ENCODE measurements at regions not wholly inside any gene's neighbourhood (a gene's known extent, or its start where the extent isn't known, plus 50 kb on each side); places are given as distances from the start of the nearest gene placed in this dataset.
"Not testable (repeated sequence)": the region's sequence is repeated elsewhere in the genome, so short reads cannot be mapped to it uniquely, and the experiment has no call there.

DNA sequence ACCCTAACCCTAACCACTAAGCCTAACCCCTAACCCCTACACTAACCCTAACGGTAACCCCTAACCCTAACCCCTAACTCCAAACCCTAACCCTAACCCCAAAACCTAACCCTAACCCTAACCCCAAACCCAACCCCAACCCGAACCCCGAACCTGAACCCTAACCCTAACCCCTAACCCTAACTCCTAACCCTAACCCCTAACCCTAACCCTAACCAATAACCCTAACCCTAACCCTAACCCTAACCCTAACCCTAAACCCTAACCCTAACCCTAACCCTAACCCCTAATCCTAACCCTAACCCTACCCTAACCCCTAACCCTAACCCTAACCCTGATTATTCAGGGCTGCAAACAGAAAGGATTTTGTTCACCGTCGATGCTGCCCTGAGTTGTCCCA is 144.6 kb upstream of the DUSP22 start:
- DNase-seq (ENCODE audit: low spot score); in situ Hi-C loops (cut with HindIII; ENCODE audit: low sequenced_read_pairs): not testable (repeated sequence)

DNA sequence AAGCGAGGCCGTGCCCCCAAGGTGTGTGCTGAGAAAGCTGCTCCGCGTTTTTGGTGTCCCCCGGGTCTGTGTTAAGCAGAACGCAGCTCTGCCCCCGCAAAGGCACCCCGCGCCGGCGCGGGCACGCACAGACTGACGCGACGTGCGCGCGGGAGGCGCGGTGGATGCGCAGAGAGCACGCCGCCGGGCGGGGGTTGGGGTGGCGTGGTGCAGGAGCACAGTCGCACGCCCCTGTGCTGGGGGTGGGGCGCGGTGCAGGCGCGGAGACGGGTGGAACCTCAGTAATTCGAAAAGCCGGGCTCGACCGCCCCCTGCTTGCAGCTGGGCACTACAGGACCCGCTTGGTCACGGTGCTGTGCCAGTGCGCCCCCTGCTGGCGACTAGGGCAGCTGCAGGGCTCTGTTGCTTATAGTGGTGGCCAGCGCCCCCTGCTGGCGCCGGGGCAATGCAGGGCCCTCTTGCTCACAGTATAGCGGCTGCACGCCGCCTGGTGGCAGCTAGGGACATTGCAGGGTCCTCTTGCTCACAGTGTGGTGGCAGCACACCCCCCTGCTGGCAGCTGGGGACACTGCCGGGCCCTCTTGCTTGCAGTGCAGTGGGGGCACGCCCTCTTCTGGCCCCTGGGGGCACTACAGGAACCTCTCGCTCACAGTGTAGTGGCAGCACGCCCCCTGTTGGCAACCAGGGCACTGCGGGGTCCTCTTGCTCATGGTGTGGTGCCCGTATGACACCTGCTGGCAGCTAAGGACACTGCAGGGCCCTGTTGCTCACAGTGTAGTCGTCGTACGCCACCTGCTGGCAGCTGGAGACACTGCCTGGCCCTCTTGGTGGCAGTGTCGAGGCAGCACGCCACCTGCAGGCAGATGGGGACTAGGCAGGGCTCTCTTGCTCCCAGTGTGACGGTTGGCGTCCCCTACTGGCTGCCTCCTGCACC is 144.0 kb upstream of the DUSP22 start:
- in situ Hi-C loops (cut with HindIII; ENCODE audit: low sequenced_read_pairs): not testable (repeated sequence)
- DNase-seq (ENCODE audit: low spot score): peak; percentile 51

DNA sequence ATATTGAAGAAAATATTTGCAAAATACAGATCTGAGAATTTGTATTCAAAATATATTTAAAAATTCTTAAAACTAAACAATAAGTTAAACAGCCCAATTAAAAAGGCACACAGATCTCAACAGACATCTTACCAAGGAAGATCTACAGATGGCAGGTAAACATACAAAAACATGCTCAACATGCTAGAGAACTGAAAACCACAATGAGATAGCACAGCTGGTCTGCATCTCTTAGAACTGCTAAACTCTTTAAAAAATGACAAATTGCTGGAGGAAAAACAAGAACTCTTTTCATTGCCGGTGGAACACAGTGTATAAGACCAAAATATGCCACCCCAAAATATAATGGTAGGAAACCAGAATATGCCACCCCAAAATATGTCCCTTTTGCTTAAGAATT is 142.1 kb upstream of the DUSP22 start:
- in situ Hi-C loops (cut with HindIII; ENCODE audit: low sequenced_read_pairs): not testable (repeated sequence)

DNA sequence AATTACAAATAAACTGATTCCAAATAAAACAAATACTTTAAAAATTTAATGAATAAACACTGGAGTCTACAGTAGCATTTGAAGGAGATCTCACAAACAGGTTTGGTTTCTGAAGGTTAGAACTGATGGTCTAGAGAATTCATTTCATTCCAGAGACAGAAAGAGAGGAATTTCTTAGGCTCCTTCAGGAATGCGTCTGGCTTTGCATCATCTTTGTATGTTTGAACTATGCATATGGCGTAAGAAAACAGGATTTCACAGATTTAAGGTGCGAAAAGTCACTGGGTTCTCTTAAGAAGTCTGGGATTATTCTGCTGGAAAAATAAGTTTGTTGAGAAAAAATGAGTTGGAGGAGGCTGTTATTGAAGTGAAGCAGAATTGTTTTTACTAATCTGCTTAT is 139.9 kb upstream of the DUSP22 start:
- in situ Hi-C loops (cut with HindIII; ENCODE audit: low sequenced_read_pairs): not testable (repeated sequence)

More for the DNA sequence above, 142.1 kb upstream of the DUSP22 start:
- DNase-seq (ENCODE audit: low spot score): not testable (repeated sequence)

DNA sequence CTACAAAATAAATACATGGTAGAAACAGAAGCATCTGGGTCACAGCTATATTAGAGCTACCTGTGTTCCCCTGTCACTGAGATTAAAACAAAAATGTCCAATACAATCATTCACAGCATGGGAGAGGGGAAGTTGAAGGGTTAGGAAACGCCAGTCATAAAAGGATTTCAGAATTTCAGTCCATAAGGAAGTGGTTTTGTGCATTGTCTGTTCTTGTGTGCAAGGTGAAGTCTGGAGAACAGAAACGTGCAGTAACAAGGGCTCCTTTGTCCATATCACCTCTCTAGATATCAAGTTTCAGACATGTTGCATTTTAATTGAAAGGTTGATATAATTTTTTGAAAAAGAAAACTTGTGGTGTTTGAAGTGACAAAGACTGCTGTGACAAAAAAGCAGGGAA is 139.3 kb upstream of the DUSP22 start:
- DNase-seq (ENCODE audit: low spot score); in situ Hi-C loops (cut with HindIII; ENCODE audit: low sequenced_read_pairs): not testable (repeated sequence)

More for the DNA sequence above, 139.9 kb upstream of the DUSP22 start:
- DNase-seq (ENCODE audit: low spot score): not testable (repeated sequence)

DNA sequence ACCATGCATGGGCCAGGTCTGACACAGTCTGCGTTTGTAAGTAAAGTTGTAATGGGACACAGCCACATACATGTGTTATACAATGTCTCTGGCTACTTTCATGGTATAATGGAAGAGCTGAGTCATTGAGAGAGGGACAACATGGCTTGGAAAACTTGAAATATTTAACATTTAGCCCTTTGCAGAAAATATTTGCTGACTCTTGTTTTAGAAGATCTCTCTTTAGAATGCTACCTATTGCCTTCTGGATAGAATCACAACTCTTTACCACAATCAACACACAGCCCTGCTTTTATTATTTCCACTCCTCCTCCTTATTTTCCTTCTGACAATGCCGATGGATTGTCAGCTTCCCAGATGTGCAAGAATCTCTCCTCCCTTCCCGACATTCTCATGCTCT is 138.4 kb upstream of the DUSP22 start:
- in situ Hi-C loops (cut with HindIII; ENCODE audit: low sequenced_read_pairs); DNase-seq (ENCODE audit: low spot score): not testable (repeated sequence)

DNA sequence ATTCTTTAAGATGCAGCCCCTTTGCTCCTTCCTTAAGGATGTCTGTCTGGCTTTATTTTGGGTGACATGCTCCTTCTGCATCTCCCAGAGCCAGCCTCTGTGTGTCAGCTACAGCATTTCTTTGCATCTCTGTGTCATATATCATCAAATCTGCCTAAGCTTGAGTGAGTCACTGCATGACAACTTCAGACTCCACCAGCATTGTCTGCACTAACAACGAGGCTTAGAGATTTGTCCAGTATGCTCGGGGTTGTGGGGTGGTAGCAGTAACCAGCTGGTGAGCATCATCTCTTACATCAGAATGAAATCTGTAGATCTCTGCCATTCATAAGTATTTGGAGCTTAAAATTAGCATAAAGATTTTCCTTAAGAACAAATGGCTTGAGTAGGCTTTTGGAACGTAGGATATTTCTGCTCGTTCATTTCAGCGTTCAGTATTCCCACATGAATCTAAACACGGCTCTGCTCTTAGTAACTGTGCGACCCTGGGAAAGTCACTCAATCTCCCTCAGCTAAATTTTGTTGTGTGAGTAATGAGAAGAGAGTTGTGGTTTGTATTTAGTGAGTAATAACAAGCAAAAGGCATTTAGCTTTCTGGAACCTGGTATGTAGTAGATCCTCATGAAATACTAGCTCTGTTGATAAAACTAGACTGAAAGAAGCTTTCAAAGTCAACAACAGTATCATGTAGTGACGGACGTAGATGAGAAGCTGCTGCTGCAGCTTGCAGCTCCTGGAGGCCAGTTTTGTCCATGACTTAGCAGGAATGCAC is 137.8 kb upstream of the DUSP22 start:
- DNase-seq (ENCODE audit: low spot score); in situ Hi-C loops (cut with HindIII; ENCODE audit: low sequenced_read_pairs): not testable (repeated sequence)

DNA sequence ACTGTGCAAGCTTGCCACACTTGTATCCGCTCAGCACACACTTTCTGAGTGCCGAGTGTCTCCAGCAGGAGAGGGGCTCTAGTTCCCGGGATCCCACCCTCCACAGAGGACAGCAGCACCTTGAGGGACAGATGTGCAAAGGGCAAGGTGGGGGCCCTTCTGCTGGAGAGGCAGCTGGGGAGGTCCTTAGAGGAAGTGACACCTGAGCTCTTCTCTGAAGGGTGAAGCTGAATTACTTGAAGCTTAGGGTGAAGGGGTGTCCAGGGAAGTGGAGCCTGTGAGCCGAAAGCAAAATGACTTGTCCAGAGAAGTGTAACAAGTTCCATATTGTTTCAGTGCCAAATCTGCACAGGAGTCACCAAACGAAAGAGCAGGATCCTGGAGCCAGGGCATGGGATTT is 136.3 kb upstream of the DUSP22 start:
- DNase-seq (ENCODE audit: low spot score): no peak
- in situ Hi-C loops (cut with HindIII; ENCODE audit: low sequenced_read_pairs): no loop called here

DNA sequence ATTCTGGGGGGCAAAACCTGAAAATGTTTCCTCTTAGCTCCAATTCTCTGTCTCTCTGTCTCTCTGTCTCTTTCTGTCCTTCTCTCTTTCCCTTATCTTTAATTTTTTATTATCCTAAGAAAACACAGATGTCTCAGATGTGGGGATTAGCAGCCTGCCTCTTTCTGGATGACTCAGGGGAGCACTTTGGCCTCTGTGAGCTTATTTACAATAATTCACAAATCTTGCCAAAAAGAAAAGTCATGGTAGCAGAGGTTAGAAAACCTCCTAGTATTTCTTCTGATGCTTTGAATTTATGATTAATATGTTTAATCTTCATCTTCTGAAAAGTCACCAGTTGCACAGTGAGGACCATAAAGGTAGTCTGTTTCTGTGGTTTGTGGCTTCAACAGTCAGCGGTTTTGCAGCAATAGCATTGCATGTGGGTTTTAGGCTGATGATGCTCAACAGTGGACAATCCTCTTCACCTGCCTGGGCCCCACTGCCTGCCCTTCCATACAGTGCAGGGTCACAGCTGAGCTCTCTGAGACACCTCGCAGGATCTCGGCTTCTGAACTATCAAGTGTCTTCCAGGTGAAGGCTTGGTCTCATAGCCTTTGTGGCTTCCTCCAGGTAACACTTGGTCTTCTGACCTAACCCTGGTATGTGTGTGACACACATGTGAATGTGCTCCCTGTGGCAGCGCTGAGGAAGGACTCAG is 135.7 kb upstream of the DUSP22 start:
- DNase-seq (ENCODE audit: low spot score); in situ Hi-C loops (cut with HindIII; ENCODE audit: low sequenced_read_pairs): not testable (repeated sequence)

DNA sequence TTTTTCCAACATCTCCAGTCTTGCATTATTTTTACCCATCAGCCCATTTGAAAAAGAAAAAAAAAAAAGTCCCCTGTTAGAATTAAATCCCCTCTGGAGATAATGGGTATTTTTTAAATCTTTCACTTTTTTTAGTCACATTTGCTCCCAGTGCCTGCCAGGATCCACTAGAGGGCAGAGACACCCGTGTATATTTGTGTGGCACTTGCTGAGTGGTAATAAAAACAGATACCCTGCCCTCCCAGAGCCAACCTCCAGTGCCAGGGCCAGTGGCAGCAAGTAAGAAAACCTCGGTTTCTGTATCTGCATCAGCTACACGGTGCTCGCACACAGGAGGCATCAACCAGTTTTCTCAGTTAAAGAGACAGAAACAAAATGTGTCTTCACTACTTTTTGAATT is 135.1 kb upstream of the DUSP22 start:
- DNase-seq (ENCODE audit: low spot score); in situ Hi-C loops (cut with HindIII; ENCODE audit: low sequenced_read_pairs): not testable (repeated sequence)

DNA sequence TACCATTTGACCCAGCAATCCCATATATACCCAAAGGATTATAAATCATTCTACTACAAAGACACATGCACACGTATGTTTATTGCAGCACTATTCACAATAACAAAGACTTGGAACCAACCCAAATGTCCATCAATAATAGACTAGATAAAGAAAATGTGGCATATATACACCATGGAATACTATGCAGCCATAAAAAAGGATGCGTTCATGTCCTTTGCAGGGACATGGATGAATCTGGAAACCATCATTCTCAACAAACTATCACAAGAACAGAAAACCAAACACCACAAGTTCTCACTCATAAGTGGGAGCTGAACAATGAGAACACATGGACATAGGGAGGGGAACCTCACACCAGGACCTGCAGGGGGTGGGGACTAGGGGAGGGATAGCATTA is 130.6 kb upstream of the DUSP22 start:
- DNase-seq (ENCODE audit: low spot score); in situ Hi-C loops (cut with HindIII; ENCODE audit: low sequenced_read_pairs): not testable (repeated sequence)

DNA sequence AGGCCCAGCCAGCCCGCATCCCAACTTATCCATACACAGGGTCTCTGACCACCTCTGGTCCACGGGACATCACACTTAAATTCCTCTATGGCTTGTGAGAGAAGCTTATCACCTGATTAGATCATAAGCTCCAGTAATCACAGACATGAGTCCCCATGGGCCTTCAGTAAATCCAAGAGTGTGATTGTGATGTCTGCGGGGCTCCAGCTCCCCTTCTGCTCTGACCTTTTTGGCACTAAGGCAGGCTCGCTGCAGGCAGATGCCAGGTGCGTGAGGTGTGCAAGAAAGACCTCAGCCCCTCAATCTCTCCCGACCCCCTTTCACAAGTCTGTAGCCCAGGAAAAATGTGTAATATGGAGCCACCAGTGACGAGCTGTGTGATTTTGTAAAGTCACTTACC is 127.6 kb upstream of the DUSP22 start:
- in situ Hi-C loops (cut with HindIII; ENCODE audit: low sequenced_read_pairs): no loop called here
- no peak for DNase-seq (ENCODE audit: low spot score)

DNA sequence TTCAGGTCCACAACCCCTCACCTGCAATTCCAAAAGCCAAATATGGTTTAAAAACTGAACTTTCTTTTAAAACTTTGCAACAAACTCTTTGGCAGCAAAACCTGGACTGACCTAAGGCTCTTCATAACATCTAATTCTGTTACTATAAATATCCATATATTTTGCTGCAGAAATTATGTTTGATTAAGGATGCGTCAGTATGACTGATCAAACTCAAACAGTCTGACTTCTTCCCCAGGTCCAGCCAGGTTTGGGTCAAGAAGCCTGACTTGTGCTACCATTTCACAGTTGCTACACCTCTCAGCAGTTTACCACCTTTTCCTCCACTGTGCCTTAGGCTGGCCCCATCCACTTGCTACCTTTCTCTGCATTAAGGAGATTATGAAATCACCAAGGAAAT is 127.0 kb upstream of the DUSP22 start:
- DNase-seq (ENCODE audit: low spot score): no peak
- in situ Hi-C loops (cut with HindIII; ENCODE audit: low sequenced_read_pairs): no loop called here

DNA sequence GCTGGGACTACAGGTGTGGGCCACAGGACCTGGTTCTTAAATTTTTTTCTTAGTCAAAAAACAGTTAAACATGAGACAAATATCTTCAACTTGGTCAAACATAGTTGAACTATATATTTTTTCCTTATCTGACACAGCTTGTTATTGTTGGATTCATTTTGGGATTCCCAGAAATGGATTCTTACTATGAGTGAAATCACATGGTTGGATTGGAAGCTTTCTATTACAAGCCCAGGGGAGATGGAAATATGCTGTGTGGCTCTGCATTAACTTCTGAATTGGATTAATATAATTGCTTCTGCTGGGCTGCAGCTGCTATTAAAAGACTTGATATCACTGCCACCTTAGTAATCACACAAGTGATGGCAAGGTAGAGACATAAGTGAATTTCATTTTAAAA is 126.4 kb upstream of the DUSP22 start:
- in situ Hi-C loops (cut with HindIII; ENCODE audit: low sequenced_read_pairs): no loop called here
- no peak for DNase-seq (ENCODE audit: low spot score)

DNA sequence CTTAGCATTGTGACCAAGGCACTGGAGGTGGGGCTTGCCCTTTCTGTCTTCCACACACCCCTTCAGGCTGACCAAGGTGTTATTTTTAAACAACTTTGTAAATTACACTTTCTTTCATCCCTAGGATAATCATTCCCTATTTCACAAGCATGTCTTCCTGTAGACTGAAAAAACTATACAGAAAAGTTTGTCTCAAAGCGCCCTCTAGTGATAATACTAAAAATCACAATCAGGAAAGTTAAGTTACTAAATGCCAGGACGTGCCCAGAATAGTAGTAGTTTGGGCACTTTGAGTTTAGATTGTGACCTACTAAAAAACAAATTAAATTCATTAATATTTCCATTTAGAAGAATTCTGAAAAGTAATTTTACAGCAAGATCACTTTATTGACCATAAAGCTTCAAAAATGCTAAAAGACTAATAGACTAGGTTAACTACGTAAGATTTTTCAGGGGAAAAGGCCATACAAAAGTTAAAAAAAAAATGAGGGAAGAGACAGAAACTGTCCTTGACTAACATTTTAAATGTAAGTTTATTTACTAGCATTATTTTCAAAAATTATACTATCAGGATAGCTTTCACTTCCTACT is 123.3 kb upstream of the DUSP22 start:
- in situ Hi-C loops (cut with HindIII; ENCODE audit: low sequenced_read_pairs): no loop called here
- peak; percentile 68 for DNase-seq (ENCODE audit: low spot score)

DNA sequence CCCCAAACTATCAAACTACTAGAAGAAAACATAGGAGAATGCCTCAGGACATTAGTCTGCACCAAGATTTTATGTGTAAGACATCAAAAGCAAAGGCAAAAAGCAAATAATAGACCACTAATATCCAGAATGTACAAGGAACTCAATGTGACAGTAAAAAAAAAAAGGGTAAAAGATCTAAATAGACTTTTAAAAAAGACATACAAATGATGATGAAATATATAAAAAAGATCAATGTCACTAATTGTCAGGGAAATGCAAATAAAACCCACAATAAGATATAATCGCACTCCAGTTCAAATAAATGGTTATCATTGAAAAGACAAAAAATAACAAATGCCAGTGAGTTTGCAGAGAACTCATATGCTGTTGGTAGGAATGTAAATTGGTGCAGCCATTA is 118.3 kb upstream of the DUSP22 start:
- DNase-seq (ENCODE audit: low spot score): no peak
- in situ Hi-C loops (cut with HindIII; ENCODE audit: low sequenced_read_pairs): no loop called here

DNA sequence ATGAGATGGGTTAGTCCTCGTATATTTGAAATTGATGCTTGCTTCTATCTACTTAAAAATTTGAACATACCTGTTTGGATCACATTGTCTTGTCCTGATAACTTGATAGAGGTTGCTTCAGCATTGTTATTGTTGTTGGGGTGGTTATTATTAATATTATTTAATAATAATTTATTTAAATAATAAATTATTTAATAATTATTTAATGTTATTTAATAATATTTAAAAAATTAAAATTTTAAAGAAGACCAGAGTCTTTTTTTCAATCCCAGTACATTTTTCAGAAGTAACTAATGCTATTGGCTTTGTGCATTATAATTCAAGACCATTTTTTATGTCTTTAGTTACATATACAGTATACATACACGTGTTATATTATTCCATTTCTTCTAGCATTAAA is 116.6 kb upstream of the DUSP22 start:
- no peak for DNase-seq (ENCODE audit: low spot score)
- in situ Hi-C loops (cut with HindIII; ENCODE audit: low sequenced_read_pairs): no loop called here

DNA sequence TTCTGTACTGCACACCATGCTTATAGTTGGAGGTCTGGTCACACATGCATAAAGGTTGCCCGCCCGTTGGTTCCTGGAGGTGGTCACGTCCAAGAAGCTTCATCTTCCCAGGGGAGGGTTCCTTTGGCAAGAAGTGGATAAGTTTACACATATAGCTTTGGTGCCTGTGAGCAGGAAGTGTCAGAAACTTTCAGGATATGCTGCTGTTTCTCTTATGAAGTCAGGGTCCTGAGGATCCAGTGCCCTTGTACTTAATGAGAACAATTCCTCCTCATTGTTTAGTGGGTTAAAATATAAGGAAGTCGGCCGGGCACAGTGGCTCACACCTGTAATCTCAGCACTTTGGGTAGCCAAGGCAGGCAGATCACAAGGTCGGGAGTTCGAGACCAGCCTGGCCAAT is 115.5 kb upstream of the DUSP22 start:
- in situ Hi-C loops (cut with HindIII; ENCODE audit: low sequenced_read_pairs): no loop called here
- no peak for DNase-seq (ENCODE audit: low spot score)

DNA sequence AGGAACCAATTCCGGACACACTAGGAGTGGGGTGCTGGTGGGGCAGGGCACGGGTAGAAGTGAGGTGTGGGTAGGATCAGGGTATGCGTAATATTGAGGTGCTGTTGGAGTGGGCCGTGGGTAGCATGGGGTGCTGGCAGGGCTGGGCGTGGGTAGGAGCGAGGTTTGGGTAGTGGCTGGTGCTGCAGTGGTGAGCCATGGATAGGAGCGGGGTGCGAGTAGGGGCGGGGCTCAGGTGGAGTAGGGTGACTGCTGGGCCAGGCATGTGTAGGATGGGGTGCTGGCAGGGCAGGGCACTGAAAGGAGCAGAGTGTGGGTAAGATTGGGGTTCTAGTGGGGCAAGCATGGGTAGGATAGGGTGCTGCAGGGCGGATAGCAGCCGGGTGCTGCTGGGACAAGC is 114.2 kb upstream of the DUSP22 start:
- in situ Hi-C loops (cut with HindIII; ENCODE audit: low sequenced_read_pairs): no loop called here
- DNase-seq (ENCODE audit: low spot score): no peak
